ENCODE measurements at regions not wholly inside any gene's neighbourhood (a gene's known extent, or its start where the extent isn't known, plus 50 kb on each side); places are given as distances from the start of the nearest gene placed in this dataset.
"Not testable (repeated sequence)": the region's sequence is repeated elsewhere in the genome, so short reads cannot be mapped to it uniquely, and the experiment has no call there.

DNA sequence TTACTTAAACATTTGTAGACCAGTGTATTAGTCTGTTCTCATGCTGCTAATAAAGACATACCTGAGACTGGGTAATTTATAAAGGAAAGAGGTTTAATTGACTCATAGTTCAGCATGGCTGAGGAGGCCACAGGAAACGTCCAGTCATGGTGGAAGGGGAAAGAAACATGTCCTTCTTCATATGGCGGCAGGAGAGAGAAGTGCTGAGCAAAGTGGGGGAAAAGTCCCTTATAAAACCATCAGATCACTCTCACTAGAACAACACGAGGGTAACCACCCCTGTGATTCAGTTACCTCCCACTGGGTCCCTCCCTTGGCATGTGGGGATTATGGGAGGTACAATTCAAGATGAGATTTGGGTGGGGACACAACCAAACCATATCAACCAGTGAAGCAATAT, 247.1 kb downstream of the UTRN start:
- not testable (repeated sequence) for ATAC-seq, H3K27ac Mint-ChIP-seq, H3K4me3 Mint-ChIP-seq, H3K4me1 Mint-ChIP-seq, H3K27me3 Mint-ChIP-seq, H3K9me3 Mint-ChIP-seq
- peaks cover 61% of the 10 kb centered on the region for H3K36me3 Mint-ChIP-seq

GRCh38 chr6:144534180-144534579, 249.0 kb downstream of the UTRN start:
- no peaks in the 10 kb centered on the region for H3K9me3 Mint-ChIP-seq
- no peaks in the 10 kb centered on the region for H3K4me1 Mint-ChIP-seq
- no peak overlapping the region for H3K4me3 Mint-ChIP-seq
- no peaks in the 10 kb centered on the region for H3K27me3 Mint-ChIP-seq
- no peak overlapping the region for H3K27ac Mint-ChIP-seq
- H3K36me3 Mint-ChIP-seq: peaks cover 49% of the 10 kb centered on the region
- ATAC-seq: no peak

- no peaks in the 10 kb centered on the region for H3K4me1 Mint-ChIP-seq
- ATAC-seq: no peak
- peaks cover 50% of the 10 kb centered on the region for H3K36me3 Mint-ChIP-seq
- no peaks in the 10 kb centered on the region for H3K27me3 Mint-ChIP-seq
- no peak overlapping the region for H3K27ac Mint-ChIP-seq
- H3K9me3 Mint-ChIP-seq: no peaks in the 10 kb centered on the region
- H3K4me3 Mint-ChIP-seq: no peak overlapping the region
Measured at GRCh38 chr6:144535630-144536029, 250.5 kb downstream of the UTRN start.

DNA sequence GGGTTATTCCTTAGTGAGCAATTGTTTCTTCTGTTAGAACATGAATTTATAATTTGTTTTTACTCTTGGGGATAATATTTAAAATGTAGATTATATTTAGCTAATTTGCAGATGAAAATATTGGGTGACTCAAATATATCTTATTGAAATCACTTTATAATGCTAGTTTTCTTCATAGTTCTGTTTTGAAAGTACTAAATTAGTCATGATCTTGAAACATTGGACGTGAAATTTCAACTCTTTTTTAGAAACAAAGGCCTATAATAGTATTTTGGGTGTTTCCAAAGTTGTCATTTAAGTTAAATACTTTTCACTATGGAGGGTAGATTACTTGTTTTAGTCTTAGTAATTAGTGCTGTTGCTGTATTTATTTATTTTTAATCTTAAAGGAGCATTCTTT, 250.9 kb downstream of the UTRN start:
- ATAC-seq: no peak
- H3K4me1 Mint-ChIP-seq: no peaks in the 10 kb centered on the region
- H3K27me3 Mint-ChIP-seq: no peaks in the 10 kb centered on the region
- H3K36me3 Mint-ChIP-seq: peaks cover 50% of the 10 kb centered on the region
- H3K9me3 Mint-ChIP-seq: no peaks in the 10 kb centered on the region
- H3K4me3 Mint-ChIP-seq: no peak overlapping the region
- no peak overlapping the region for H3K27ac Mint-ChIP-seq

GRCh38 chr6:144543006-144543871, 258.1 kb downstream of the UTRN start:
- Mint-ChIP-seq H3K27ac (no peak overlapping the region), H3K9me3 (no peaks in the 10 kb centered on the region), H3K27me3 (no peaks in the 10 kb centered on the region), H3K4me1 (no peaks in the 10 kb centered on the region), H3K4me3 (no peak overlapping the region), H3K36me3 (peaks cover 58% of the 10 kb centered on the region)
- ATAC-seq: no peak

- H3K4me3 Mint-ChIP-seq: no peak overlapping the region
- no peaks in the 10 kb centered on the region for H3K27me3 Mint-ChIP-seq
- no peak overlapping the region for H3K27ac Mint-ChIP-seq
- H3K9me3 Mint-ChIP-seq: no peaks in the 10 kb centered on the region
- H3K4me1 Mint-ChIP-seq: no peaks in the 10 kb centered on the region
- peaks cover 59% of the 10 kb centered on the region for H3K36me3 Mint-ChIP-seq
- no peak for ATAC-seq
Measured at GRCh38 chr6:144544266-144544830, 259.2 kb downstream of the UTRN start.

DNA sequence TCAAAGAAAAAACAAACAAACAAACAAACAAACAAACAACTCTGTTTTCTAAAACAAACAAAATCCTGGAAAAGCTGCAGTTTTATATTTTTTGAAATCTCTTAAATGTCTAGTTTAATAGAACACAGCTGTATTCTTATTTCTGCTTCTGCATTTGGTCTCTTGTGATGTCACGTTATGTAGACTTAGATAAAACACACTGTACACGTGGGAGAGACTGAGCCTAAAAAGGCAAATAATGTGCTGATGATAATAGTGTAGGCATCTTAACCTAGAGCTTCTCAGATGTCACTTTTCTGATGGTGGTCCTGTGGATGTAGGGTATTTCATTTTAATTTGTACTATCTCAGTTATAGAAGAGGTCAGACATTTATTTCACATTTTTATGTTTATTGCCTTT, 261.7 kb downstream of the UTRN start:
- Mint-ChIP-seq H3K27ac (no peak overlapping the region), H3K4me1 (no peaks in the 10 kb centered on the region), H3K4me3 (no peak overlapping the region), H3K9me3 (no peaks in the 10 kb centered on the region), H3K36me3 (peaks cover 66% of the 10 kb centered on the region), H3K27me3 (no peaks in the 10 kb centered on the region)
- no peak for ATAC-seq

DNA sequence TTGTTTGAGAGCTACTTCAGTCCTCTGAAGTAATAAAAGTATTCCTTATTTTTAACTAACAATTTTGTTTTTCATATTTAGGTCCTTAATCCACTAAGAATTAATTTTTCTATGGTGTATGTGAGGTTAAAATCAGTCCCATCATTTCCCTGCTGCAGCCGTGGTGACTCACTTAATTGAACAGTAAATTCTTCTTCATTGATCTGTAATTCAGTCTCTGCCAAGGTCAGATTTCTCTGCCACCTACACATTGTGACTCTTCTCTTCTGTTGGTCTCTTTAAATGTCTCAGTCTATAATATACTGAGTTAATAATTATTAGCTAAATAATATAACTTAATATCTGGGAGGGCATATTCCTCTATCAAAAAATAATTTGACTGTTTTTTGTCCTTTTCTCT, 262.3 kb downstream of the UTRN start:
- no peak overlapping the region for H3K27ac Mint-ChIP-seq
- no peaks in the 10 kb centered on the region for H3K9me3 Mint-ChIP-seq
- no peak for ATAC-seq
- no peak overlapping the region for H3K4me3 Mint-ChIP-seq
- H3K4me1 Mint-ChIP-seq: no peaks in the 10 kb centered on the region
- H3K36me3 Mint-ChIP-seq: peaks cover 66% of the 10 kb centered on the region
- no peaks in the 10 kb centered on the region for H3K27me3 Mint-ChIP-seq

- H3K4me3 Mint-ChIP-seq: no peak overlapping the region
- no peak for ATAC-seq
- H3K27ac Mint-ChIP-seq: no peak overlapping the region
- no peaks in the 10 kb centered on the region for H3K4me1 Mint-ChIP-seq
- H3K36me3 Mint-ChIP-seq: peaks cover 64% of the 10 kb centered on the region
- H3K9me3 Mint-ChIP-seq: no peaks in the 10 kb centered on the region
- H3K27me3 Mint-ChIP-seq: no peaks in the 10 kb centered on the region
Measured at GRCh38 chr6:144548536-144548935, 263.4 kb downstream of the UTRN start.

DNA sequence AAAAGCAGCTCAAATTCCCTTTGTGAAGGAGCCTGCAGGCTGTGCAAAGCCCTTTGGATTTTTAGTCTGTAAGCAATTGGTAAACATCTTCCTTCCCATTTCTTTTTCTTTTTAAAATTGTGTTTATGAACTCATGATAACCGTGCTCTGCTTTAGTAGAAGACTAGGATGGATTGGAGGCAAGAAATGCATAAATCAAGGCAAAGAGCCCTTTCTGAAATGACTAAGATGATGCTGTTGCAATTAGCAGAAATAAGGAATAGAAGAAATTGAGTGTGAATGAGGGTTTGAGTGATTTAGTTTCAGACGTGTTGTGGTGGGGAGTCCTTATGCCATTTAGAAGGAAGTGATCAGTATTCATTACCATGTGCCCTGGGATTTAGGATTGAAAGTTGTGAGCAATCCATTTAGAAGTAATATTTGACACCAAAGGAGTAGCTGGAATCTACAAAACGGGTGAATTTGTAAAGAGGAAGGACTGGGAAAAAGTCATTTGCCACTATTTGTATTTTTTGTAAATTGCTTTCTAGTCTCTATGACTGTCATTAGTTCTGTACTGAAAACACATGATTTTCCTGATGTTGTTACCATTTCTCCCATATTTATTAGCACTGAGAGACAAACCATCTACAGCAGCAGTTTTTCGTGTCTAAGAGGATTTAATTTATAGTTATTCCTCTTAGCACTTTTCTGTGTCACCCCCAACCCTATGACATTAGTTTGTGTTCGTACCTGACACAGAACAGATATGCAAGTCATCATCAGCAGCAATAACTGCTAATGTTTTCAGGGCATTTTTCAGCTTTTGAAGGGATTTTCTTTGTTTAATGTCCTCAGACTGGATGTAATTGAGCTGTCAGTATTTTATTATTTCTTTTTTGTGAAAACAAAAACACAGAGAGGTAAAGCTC, 265.0 kb downstream of the UTRN start:
- Mint-ChIP-seq H3K4me1 (no peaks in the 10 kb centered on the region), H3K27ac (no peak overlapping the region), H3K4me3 (no peak overlapping the region), H3K36me3 (peaks cover 66% of the 10 kb centered on the region), H3K27me3 (no peaks in the 10 kb centered on the region), H3K9me3 (no peaks in the 10 kb centered on the region)
- ATAC-seq: no peak

DNA sequence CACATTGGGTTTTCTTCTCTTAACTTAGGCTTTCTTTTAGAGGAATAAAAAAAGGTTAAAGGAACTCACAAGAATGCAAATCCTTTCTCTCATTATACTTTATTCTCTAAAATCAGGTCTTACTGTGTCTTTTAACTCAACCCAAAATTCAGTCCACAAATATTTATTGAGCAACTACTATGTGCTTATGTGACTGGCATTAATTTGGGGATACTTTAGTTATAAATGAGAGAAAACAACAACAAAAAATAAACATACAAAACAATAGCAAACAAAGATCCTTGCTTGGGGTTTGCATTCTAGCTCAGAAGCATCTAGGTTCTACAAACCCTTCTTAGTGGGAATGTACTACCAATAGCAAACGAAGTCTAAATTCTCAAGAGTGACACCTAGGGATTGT, 266.2 kb downstream of the UTRN start:
- Mint-ChIP-seq H3K9me3 (no peaks in the 10 kb centered on the region), H3K27me3 (no peaks in the 10 kb centered on the region), H3K4me3 (no peak overlapping the region), H3K36me3 (peaks cover 68% of the 10 kb centered on the region), H3K27ac (no peak overlapping the region), H3K4me1 (no peaks in the 10 kb centered on the region)
- ATAC-seq: no peak

DNA sequence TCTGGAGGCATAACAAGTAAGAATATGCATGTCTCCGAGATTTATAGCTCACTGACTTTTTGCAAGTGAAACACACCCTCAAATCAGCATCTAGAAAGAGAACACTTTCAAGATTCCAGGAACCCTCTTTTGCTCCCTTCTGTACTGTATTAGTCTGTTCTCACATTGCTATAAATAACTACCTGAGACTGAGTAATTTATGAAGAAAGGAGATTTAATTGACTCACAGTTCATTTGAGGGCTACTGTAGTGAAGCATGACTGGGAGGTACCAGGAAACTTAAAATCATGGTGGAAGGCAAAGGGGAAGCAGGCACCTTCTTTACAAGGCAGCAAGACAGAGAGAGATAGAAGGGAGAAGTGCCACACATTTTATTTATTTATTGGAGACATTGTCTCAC, 269.9 kb downstream of the UTRN start:
- Mint-ChIP-seq H3K27ac (no peak overlapping the region), H3K4me3 (no peak overlapping the region), H3K4me1 (no peaks in the 10 kb centered on the region), H3K36me3 (peaks cover 86% of the 10 kb centered on the region), H3K27me3 (no peaks in the 10 kb centered on the region), H3K9me3 (no peaks in the 10 kb centered on the region)
- ATAC-seq: no peak

- no peak overlapping the region for H3K4me3 Mint-ChIP-seq
- no peak for ATAC-seq
- no peak overlapping the region for H3K27ac Mint-ChIP-seq
- peaks cover 60% of the 10 kb centered on the region for H3K36me3 Mint-ChIP-seq
- no peaks in the 10 kb centered on the region for H3K4me1 Mint-ChIP-seq
- H3K27me3 Mint-ChIP-seq: no peaks in the 10 kb centered on the region
- no peaks in the 10 kb centered on the region for H3K9me3 Mint-ChIP-seq
Measured at GRCh38 chr6:144559865-144560593, 274.9 kb downstream of the UTRN start.

- H3K4me1 Mint-ChIP-seq: no peaks in the 10 kb centered on the region
- no peak overlapping the region for H3K4me3 Mint-ChIP-seq
- no peaks in the 10 kb centered on the region for H3K9me3 Mint-ChIP-seq
- ATAC-seq: no peak
- H3K27ac Mint-ChIP-seq: no peak overlapping the region
- peaks cover 49% of the 10 kb centered on the region for H3K36me3 Mint-ChIP-seq
- no peaks in the 10 kb centered on the region for H3K27me3 Mint-ChIP-seq
Measured at GRCh38 chr6:144561455-144562043, 276.4 kb downstream of the UTRN start.

GRCh38 chr6:144564202-144564601, 279.1 kb downstream of the UTRN start:
- ATAC-seq: no peak
- peaks cover 30% of the 10 kb centered on the region for H3K36me3 Mint-ChIP-seq
- H3K27ac Mint-ChIP-seq: no peak overlapping the region
- no peaks in the 10 kb centered on the region for H3K4me1 Mint-ChIP-seq
- H3K27me3 Mint-ChIP-seq: no peaks in the 10 kb centered on the region
- H3K9me3 Mint-ChIP-seq: no peaks in the 10 kb centered on the region
- no peak overlapping the region for H3K4me3 Mint-ChIP-seq

Data from stimulated activated memory B cell treated with anti-CD40 and anti-IgM and Interleukin-4, amounts not matched to agents 10 μg/mL and 1 μg/mL and 100 μg/mL, for 72 hours (primary cell).